COLO829 (cell line): ENCODE measurements at regions not wholly inside any gene's neighbourhood (a gene's known extent, or its start where the extent isn't known, plus 50 kb on each side); places are given as distances from the start of the nearest gene placed in this dataset.
A peak's percentile ranks its signal among the peaks of the same experiment; 100 is the strongest.

Experiments
- DNase-seq: peaks from one replicate; pipeline ENCODE4 v3.0.0; 2012; ENCODE audit warnings: low spot score

DNA sequence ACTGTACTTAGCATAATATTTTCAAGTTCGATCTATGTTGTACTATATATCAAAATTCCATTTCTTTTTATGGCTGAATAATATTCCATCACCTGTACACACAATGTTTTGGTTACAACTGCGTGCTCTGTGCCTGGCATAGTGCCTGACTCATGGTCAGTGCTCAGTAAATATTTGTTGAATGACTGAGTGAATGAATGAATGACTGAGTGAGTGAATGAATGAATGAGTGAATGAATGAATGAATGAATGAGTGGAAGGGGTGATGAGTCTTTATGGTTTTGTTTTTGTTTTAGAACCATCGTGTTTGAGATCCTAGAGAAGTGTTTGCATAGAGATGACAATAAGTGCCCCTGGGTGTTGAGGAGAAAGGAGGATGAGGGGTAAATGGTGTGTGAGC lies 155.3 kb downstream of the MRM1 start:
- DNase-seq: no peak

DNA sequence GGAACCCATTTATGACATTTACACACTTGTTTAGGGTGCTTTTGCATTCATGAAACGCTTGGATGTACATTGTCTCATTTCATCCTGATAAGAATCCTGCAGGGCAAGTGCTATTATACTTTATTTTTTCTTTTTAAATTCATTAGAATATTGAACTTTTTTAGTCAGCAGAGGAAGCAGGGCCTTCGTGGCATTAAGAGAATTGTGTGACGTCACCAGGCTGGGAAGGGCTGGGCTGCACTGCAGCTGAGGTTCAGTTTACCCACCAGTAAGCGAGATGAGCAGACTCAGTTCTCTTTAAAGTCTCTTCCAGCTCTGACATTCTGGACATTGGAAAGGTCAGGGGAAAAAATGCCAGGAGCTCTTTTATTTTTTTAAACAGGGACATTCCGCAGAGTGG lies 159.0 kb downstream of the MRM1 start:
- DNase-seq: no peak

DNA sequence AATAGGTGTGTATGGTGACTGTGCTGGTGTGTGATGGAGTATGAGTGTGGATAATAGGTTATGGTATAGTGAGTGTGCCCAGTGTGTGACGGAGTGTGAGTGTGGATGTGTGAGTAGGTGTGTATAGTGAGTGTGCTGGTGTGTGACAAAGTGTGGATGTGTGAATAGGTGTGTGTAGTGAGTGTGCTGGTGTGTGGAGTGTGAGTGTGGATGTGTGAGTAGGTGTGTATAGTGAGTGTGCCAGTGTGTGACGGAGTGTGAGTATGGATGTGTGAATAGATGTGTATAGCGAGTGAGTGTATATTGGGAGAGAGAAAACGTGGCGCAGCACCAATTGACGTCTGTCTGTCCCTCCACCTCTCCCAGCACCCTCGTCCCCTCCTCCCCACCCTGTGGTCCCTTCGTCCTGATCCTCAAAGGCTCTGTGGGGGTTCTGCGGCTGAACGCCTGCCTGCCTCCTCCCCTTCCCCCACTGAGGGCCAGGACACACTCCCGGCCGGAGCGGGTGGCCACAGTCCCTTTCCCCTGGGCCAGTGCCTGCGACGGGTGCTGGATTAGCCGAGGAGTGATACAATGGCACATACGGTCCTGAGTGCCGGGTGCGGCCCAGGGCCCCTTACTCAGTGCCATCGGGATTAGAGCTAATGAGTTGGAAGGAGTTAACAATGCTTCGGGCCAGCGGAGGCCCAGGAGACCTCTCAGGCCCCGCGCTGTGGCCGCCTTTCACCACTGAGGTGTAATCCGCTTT lies 160.0 kb downstream of the MRM1 start:
- no peak for DNase-seq

DNA sequence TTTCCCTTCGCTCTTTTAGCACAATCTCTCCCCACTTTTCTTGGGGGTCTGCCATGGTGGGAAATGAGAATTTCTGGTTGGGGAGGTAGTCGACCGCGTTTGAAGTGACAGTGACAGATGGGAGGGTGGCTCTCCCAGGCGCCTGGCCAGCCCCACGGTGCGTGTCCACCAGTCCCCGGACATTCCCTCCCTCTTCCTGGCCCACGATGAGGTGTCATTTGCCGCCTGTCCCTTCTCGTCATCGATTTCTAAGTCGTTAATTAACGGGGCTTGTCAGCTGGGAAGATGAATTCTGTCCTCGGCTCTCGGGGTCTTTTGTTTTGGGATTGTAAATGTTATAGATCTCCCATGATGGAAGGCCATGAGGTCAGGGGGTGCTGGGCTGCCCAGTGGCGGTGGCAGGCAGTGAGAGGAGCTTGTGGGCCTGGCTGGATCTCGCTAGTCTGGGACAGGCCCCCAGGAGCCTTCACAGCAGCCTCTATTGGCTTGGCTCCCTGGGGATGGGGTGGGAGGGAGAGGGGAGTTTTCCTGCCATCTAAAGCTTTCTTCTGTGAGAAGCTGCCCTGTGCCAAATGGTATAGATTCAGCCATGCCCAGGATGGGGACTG lies 164.2 kb downstream of the MRM1 start:
- DNase-seq: no peak

DNA sequence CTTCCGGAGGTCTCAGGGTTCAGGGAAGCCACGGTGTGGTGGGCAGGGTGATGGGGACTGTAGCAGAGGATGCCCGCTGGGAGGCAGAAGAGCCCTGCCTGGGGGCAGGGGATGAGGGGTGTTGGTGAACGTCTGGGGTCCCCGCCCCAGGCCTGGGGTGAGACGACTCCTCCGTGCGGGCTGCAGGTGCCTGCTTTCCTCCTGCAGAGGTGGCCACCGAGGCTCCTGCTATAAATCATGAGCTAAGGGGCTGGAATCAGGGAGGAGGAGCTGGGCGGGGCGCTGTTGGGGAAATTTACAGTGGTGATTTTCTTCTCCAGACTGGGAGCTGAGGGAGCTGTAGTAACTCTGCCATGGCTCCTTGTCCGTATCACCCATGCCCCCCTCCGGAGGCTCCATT lies 167.0 kb downstream of the MRM1 start:
- DNase-seq: no peak

DNA sequence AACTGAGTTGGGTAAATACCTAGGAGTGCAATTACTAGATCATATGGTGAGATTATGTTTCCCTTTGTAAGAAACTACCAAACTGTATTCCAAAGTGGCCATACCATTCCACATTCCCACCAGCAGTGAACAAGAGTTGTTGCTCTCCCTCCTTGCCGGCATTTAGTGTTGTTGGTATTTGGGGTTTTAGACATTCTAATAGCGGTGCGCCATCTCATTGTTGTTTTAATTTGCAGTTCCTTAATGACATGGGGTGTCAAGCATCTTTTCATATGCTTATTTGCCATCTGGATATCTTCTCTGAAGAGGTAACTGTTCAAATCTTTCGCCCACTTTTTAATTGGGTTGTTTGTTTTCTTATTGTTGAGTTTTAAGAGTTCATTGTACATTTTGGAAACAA lies 164.2 kb upstream of the LHX1 start:
- no peak for DNase-seq

DNA sequence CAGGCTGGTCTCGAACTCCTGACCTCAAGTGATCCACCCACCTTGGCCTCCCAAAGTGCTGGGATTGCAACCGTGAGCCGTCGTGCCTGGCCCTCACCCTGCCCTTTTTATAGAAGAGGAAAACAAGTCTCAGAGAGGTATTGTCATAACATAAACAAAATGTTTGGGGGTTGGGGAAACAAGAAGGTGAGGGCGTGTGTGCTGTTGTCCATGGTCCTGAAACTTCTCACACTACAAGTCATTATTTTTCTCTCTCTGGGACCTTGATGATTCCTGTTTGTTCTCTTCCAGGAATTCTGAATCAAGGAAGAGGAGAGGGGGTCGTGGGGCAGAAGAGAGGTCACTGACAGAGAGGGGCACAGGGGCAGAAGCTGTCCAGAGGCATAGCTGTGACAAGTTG lies 160.2 kb upstream of the LHX1 start:
- DNase-seq: peak; percentile 21

DNA sequence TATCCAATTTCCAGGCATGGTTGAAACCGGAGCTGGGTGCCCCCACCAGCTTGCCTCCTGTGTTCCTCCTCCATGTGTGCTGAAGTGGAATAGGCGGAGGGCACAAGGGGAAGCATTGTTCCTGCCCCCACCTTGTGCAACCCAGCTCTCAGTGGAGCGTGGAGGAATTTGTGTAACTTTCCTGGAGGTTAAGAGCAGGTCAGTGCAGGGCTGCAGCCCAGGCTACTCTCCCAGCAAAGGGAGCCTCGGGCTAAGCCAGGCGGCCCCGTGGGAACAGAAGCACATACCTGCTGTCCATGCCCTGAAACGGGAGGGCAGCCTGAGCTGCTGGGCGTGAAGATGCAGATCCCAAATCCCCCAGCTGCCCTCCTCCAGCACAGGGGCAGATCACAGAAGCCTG lies 158.8 kb upstream of the LHX1 start:
- peak; percentile 12 for DNase-seq

DNA sequence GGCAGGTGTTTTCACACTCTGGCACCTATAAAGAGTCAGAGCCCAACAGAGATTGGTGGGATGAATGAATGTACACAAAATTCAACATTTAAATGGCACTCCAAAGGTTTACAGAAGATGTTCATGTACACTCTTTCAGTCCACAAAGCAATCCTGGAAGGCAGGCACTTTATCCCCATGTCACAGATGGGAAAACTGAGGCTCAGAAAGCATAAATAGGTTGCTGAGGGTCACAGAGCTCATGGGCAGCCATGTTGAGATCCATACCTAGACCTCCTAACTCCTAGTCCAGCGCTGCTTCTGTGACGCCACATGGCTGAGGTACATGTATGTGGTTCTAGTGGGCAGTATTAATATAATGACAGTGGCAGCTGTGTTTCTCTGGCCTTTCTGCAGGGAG lies 157.7 kb upstream of the LHX1 start:
- no peak for DNase-seq

DNA sequence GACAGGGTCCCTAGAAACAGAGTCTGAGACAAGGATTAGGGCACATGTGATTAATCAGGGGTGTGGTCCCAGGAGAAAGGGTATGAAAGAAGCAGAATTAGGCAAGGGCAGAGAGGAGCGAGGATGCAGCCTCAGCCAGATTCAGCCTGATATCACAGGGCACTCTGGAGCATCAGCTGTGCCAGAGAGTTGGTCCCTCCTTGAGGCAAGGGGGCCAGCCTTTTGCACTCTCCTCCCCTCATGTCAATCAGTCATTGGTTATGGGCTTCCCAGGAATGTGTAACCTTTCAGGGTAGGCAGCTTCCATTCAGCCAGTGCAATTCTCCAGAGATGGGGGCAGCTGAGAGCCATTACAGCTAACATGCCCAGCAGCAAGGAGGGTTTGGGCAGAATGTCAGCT lies 152.6 kb upstream of the LHX1 start:
- DNase-seq: no peak

DNA sequence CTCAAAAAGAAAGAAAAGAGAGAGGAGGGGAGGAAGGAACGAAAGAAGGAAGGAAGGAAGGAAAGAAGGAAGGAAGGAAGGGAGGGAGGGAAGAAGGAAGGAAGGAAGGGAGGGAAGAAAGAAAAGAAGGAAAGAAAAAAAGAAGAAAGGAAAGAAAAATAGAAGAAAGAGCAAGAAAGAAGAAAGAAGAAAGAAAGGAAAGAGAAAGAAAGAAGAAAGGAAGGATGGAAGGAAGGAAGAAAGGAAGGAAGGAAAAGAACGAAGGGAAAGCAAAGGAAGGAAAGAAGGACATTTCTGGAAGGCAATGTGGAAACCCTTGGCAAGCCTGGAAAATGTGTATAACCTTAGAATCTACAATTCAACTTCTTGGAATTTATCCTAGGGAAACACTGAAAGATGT lies 150.4 kb upstream of the LHX1 start:
- DNase-seq: no peak

DNA sequence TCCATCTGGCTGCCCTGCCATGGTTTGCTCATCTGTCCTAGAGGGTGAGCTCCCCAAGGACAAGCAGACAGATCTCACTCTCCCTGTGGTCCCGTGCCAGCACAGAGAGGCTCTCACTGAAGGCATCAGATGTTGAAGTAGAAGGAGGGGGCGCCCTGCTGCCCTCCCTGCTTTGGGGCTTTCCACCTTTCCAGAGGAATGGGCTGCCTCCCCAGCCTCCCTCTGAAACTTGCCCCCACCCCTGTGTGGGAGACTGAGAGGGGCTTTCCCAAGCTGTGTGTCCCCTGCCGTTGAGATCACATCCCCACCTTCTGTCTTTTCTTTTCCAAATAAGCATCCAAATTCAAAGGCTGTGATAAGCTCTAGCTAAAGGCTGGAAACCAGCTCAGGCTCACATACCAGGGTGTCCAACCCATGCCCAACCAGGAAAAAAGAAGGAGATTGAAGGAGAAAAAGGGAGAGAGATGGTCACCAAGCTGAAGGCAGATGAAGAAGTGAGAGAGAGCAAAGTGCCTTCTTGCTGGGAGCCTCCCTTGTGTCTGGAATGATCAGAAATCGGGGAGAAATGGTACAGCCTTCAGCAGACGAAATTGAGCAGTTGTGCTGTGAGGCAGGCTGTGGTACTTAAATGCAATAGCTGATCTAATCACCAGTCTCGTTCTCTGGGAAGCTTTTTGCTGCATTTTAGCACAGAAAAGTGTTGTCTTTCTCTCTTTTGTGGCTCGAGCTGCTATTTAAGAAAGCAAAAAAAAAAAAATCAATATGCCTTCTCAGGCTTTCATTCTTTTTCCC lies 145.9 kb upstream of the LHX1 start:
- no peak for DNase-seq

DNA sequence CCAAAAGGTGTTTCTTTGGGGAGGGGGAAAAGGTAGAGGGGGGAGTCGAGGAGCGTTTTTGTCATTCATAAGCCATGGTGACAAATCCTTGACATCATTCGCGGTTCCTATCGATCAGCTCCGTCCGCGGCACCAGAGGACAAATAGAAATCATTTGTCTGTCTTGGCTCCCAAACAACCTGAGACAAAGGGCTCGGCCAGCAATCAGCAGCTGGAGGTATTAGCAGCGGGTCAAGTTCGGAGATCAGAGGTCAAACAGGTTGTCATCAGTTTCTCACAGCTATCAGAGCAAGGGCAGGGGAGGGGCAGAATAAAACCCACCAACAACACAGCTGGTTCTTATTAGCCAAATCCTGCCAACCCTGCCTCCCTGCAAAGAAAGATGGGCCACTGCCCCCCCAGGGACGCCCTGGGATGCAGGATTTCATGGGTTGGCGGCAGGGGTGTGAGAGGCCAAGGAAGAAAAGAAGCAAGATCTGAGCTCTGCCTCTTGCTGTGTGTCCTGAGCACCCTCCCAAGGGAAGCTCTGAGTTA lies 145.3 kb upstream of the LHX1 start:
- DNase-seq: no peak

DNA sequence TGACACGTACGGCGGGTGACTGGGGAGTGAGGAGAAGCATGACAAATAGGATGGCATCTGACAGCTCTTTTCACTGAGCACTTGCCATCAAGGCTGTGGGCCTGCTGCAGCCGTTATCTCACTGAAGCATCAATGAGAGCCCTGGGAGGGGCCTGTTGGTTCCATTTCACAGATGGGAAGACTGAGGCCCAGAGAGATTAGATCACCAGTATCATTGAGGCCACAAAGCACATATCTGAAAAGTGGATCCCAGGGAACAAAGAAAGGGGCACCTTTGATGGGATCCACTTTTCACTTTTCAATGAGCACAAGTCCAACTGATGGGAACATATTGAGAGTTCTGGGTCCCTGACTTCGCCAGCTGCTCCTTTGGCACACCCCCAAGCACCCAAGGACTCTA lies 144.4 kb upstream of the LHX1 start:
- no peak for DNase-seq

DNA sequence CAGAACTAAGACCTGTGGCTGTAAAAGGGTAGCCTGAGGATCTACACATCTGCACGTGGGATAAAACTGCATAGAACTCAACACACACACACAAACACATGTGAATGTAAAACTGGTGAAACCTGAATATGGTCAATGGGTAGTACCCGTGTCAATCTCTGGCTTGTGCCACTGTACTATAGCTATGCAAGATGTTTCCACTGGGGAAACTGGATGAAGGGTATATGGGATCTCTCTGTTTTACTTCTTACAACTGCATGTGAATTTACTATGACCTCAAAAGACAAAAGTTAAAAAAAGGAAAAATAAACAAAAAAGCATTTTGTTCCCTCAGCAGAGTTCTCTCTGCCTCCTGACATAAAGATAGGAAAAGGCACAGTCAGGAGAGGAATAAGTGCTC lies 143.3 kb upstream of the LHX1 start:
- no peak for DNase-seq

DNA sequence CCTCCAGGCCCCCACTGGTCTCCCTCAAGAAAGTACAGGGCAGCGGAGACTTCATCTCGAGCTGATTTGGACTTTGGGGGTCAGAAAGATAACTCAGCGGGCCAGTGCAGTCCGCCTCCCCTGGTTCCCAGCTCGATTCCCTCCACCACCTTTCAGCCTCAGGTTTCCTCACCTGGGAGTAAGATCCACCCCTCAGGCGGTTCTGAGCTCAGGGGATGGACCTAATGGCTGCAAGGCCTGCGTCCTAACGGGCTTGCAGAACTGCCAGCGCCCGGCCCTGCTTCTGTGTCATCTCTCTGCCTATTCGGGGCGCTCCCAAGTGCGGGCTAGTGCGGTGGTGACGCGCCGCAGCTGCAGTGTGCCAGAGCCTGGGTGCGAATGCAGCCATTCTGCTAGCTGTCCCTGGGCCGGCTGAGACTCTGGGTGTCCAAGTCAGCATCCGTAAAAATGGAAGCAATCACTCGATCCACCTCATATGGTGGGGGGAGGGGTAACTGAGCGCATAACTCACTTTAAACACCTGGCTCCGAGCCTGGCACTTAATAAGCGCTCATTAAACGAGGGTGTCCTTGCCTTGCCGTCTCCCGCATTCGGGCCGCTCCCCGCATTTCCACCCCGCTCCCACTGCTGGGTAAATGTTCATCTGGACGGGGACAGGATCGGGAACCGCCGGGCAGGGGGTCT lies 129.6 kb upstream of the LHX1 start:
- no peak for DNase-seq

DNA sequence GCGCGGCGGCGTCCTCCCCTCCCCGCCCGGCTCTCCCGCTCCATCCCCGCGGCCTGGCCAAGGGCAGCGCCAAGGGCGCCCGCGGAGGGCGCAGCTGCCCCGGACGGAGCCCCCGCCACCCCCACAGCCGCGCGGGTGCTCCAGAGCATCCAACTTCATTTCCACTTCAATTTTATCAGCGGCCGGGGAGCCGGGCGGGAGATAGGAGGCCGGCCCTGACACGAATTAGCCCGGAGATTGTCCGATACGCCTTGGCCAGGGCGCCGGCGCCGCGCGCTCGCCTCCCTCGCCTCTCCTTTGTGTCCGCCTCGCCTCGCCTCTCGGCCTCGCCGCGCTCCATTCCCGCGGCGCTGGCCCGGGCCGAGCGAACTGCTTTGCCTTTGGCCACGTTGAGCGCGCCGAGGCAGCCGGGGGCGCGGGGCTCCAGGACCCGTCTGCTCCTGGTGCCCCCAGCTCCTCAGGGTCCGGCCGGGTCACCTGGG lies 129.1 kb upstream of the LHX1 start:
- no peak for DNase-seq

DNA sequence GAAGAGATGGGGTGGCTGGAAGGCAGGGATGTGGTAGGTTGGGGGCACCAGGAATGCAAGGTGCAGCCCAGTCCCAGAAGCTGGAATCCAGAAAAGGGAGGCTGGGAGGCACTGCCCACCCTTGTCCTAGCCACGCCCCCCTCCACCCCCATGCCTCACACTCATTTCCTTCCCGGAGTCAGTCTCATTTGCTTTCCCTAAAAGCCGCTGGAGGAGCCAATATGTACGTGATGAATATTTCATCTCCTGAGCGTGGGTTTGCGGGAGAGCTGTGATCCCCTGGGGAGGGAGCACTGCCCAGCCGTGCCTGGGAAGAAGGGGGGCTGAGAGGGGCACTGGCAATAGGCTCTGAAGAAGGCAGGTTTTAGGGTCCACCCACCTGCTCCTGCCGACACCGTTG lies 124.5 kb upstream of the LHX1 start:
- DNase-seq: no peak

DNA sequence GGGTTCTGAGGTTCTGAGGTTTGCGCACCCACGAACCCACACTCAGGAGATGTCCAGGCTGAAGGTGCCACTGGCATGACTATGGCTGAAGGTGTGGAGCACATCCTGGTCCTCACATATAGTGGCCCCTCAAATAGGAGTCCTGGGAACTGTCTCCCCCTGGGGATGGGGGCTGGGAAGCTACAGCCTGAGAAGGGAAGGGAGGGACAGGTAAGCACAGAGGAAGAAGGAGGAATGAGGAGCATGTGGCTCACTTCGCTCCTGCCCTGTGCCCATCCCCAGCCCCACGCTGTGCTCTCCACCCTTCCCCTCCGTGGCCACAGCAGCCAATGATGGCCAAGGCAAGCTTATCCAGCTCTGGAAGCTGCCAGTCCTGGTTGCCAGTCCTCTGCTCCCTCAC lies 123.9 kb upstream of the LHX1 start:
- DNase-seq: no peak

DNA sequence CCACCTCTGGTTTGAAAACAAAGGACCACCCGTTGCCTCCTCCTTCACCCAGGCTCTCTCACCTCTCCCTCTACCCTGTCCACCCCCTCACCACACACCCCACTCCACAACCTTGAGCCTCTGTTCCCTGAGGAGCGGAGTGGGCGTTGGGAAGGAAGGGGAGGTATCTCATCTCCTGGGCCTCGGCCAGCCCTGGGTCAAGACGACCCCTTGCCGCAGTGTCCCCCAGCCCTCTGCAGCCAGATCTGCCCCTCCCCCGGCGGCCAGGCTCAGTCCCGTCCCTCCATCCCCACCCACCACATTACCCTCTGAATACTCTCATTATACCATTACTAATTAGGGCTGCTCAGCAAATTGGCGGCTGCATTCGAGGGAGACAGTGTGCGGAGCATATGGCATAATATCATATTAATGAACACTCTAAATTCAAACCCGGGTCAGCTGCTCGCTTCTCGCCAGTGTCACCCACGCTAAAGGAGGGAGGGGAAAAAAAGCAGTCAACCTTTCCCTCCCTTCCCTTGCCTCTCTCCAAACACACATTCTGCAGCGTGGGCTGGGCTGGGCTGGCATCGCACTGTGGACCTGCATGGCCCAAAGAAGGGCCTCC lies 123.2 kb upstream of the LHX1 start:
- DNase-seq: no peak

DNA sequence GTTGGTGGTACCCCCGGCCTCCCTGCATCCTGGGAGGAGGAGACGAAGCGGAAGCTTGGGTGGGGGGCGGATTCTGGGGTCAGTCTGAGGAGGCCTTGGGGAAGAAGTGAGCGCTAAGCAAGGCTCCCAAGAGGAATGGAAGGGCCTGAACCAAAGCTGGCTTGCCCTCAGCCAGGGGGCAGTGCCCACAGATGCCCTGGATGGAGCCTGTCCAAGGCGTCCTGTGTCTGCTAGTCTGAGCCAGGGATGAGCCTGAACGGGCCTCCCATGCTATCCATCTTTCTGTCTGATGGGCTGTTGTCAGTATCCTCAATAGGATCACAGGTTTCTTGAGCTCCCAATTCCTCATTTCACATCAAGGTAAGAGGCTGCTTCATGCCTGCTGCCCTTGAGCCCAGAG lies 122.3 kb upstream of the LHX1 start:
- no peak for DNase-seq
